ENCODE measurements at regions not wholly inside any gene's neighbourhood (a gene's known extent, or its start where the extent isn't known, plus 50 kb on each side); places are given as distances from the start of the nearest gene placed in this dataset.

- no peak for TF ChIP-seq CTCF (IDR thresholded peaks at IDR 0.05)
- no peak for TF ChIP-seq POLR2A (IDR thresholded peaks at IDR 0.05)
Measured at GRCh38 chr16:51388516-51388951, 237.5 kb upstream of the SALL1 start.
